Transverse colon (tissue), 4 donors: ENCODE measurements at regions not wholly inside any gene's neighbourhood (a gene's known extent, or its start where the extent isn't known, plus 50 kb on each side); places are given as distances from the start of the nearest gene placed in this dataset.

ENCODE experiments used
- EP300 ChIP-seq: sonication (generic); formaldehyde crosslinking; IDR thresholded peaks from one replicate; pipeline ENCODE4 v1.6.1; 2017; ENCODE audit warnings: antibody characterized with exemption, low read depth
- POLR2A ChIP-seq: fragments of 450-650 bp; IDR thresholded peaks from one replicate; pipeline ENCODE4 v1.6.1; 2016; ENCODE audit warnings: antibody characterized with exemption, mild to moderate bottlenecking, moderate library complexity
- POLR2AphosphoS5 ChIP-seq, 3 donors: sonication (generic); formaldehyde crosslinking; IDR thresholded peaks; one replicate each; pipeline ENCODE4 v1.6.1; 2016; ENCODE audit warnings: antibody characterized with exemption in 3 of 3
- TF ChIP-seq, protein P1 (sequence below), 5 experiments: fragments of 200-600 bp in 3 of 5; fragments of 450-650 bp in 2 of 5; sonication (generic) in 3 of 5; IDR thresholded peaks; 1 replicate in 2 of 5; 2 replicates in 3 of 5; pipeline ENCODE4 v1.5.1; 2016 to 2017; ENCODE audit warnings: antibody characterized with exemption in 5 of 5, inconsistent platforms in 3 of 5, mild to moderate bottlenecking in 2 of 5, moderate library complexity in 1 of 5

DNA sequence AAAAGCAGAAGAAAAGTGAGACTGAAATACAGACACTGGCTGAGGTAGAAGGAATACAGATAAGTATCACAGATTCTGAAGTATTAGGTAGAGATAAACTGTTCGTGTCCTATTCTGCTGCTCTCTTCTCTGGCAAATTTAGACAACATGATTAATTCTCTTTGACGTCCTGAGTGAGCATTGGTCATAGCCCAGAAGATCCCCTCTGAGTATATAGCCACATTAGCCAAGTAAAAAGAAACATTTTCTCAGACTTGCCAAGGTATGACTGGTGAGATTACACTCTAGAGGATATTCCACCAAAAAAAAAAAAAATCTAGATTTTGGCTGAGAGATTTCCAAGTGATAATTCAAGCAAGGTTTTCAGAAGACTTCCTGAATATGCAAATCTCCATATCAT is 111.4 kb upstream of the ALCAM start:
- TF ChIP-seq, protein P1, sequence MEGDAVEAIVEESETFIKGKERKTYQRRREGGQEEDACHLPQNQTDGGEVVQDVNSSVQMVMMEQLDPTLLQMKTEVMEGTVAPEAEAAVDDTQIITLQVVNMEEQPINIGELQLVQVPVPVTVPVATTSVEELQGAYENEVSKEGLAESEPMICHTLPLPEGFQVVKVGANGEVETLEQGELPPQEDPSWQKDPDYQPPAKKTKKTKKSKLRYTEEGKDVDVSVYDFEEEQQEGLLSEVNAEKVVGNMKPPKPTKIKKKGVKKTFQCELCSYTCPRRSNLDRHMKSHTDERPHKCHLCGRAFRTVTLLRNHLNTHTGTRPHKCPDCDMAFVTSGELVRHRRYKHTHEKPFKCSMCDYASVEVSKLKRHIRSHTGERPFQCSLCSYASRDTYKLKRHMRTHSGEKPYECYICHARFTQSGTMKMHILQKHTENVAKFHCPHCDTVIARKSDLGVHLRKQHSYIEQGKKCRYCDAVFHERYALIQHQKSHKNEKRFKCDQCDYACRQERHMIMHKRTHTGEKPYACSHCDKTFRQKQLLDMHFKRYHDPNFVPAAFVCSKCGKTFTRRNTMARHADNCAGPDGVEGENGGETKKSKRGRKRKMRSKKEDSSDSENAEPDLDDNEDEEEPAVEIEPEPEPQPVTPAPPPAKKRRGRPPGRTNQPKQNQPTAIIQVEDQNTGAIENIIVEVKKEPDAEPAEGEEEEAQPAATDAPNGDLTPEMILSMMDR (IDR thresholded peaks at IDR 0.05), result no peak
- TF ChIP-seq EP300 (no peak), POLR2A (no peak), POLR2AphosphoS5 (IDR thresholded peaks at IDR 0.05) (no peak)
